ENCODE measurements at regions not wholly inside any gene's neighbourhood (a gene's known extent, or its start where the extent isn't known, plus 50 kb on each side); places are given as distances from the start of the nearest gene placed in this dataset.

- TF ChIP-seq CHD7 (IDR thresholded peaks at IDR 0.05; ENCODE audit: insufficient replicate concordance, low read length) (no peak), USF2 (IDR thresholded peaks at IDR 0.05; ENCODE audit: low read length) (no peak), TCF12 (IDR thresholded peaks at IDR 0.05; ENCODE audit: low read depth, low read length) (no peak), HDAC6 (IDR thresholded peaks at IDR 0.05; ENCODE audit: low read depth, low read length) (no peak), ATF3 (IDR thresholded peaks at IDR 0.05; ENCODE audit: insufficient read depth, low read depth, low read length) (no peak), CTBP2 (IDR thresholded peaks at IDR 0.05; ENCODE audit: borderline replicate concordance, insufficient read depth, insufficient read length, low read length) (no peak), CHD1 (IDR thresholded peaks at IDR 0.05; ENCODE audit: low read depth, low read length) (no peak), ATF2 (IDR thresholded peaks at IDR 0.05; ENCODE audit: low read length) (no peak)
Observed at GRCh38 chr2:14535156-14535555, 97.4 kb upstream of the LRATD1 start (continued).

Measured in H1 (cell line).